Fibroblast of skin of left biceps (primary cell): ENCODE measurements at regions not wholly inside any gene's neighbourhood (a gene's known extent, or its start where the extent isn't known, plus 50 kb on each side); places are given as distances from the start of the nearest gene placed in this dataset.
A peak's percentile ranks its signal among the peaks of the same experiment; 100 is the strongest.
"Not testable (repeated sequence)": the region's sequence is repeated elsewhere in the genome, so short reads cannot be mapped to it uniquely, and the experiment has no call there.

Experiments
- DNase-seq, 2 experiments: peaks; one replicate each; pipeline ENCODE4 v3.0.0-alpha.2; 2013; ENCODE audit warnings: low read depth in 2 of 2

- DNase-seq: no peak
These were observed 1591.0 kb upstream of the SLC10A2 start for GRCh38 chr13:104657196-104657595.

- DNase-seq: no peak
These were observed 1584.2 kb upstream of the SLC10A2 start for GRCh38 chr13:104650431-104650830.

DNA sequence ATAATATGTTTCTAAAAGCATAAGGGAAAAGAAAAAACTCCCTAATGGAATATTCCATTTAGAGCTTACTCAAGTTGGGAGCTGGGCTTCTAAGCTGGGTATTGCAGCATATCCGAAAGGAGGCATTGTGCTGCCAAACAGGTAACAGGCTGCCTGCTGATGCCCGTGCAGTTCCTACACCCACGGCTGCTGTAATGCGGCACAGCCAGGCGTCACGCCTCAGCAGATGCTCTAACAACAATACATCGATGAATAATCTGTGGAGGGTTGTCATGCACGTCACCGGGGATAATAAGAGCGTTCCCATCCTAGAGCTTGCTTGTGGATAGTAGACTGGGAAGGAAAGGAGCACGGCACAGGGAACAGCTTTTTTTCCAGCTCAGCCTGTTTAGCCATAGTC is 1582.1 kb upstream of the SLC10A2 start:
- DNase-seq: no peak

DNA sequence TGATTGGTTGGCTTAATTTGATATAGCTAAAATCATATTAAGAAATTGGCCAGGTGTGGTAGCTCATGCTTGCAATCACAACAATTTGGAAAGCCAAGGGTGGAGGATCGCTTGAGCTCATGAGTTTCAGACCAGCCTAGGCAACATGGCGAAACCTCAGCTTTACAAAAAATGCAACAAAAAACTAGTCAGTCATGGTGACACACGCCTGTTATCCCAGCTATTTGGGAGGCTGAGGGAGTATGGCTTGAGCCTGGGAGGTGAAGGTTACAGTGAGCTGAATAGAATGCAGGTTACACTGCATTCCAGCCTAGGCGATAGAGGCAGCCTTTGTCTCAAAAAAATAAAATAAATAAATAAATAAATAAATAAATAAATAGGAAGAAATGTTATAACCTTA is 1579.6 kb upstream of the SLC10A2 start:
- no peak for DNase-seq

- peak in 1 of 2 experiments; percentile 1 for DNase-seq
These were observed 1575.1 kb upstream of the SLC10A2 start for GRCh38 chr13:104641309-104641708.

- no peak for DNase-seq
These were observed 1569.7 kb upstream of the SLC10A2 start for GRCh38 chr13:104635879-104636278.

DNA sequence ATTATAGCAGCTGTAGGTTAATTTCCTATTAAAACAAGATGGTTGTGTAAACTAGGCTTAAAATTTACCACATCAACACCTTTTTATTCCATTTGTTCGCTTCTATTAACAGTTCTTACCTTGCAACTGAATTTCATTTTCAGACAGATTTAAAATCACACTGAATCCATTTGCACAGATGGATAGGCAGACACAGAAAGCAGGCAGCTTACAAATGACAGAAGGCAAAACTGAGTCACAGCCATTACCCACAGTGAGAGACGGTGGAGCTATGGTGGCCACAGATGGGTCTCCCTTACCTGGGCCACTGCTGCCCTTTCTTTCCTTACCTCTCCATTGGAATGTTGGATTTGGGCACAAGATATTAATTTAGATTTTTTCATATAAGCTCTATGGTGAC is 1567.8 kb upstream of the SLC10A2 start:
- no peak for DNase-seq

- DNase-seq: no peak
These were observed 1566.5 kb upstream of the SLC10A2 start for GRCh38 chr13:104632736-104633135.

DNA sequence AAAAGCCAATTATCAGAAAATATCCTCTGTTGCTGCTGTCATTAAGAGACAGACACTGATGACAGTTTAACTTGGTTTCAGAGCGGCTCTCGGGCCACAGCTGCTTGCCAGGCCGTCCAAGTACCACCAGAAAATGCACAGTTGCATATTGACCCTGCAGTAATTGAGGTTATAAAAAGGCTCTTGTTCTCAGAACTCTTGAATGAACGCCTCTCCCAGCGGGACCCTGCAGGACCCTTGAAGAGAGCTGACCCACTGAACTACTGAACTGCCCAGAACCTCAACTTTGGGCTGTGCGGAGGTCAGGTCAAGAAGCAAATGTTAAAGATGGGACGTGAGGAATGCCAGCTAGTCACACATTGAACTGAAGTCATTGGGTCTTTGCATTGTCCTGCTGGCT is 1559.0 kb upstream of the SLC10A2 start:
- no peak for DNase-seq

GRCh38 chr13:104616990-104617389 is 1550.8 kb upstream of the SLC10A2 start:
- no peak for DNase-seq

DNA sequence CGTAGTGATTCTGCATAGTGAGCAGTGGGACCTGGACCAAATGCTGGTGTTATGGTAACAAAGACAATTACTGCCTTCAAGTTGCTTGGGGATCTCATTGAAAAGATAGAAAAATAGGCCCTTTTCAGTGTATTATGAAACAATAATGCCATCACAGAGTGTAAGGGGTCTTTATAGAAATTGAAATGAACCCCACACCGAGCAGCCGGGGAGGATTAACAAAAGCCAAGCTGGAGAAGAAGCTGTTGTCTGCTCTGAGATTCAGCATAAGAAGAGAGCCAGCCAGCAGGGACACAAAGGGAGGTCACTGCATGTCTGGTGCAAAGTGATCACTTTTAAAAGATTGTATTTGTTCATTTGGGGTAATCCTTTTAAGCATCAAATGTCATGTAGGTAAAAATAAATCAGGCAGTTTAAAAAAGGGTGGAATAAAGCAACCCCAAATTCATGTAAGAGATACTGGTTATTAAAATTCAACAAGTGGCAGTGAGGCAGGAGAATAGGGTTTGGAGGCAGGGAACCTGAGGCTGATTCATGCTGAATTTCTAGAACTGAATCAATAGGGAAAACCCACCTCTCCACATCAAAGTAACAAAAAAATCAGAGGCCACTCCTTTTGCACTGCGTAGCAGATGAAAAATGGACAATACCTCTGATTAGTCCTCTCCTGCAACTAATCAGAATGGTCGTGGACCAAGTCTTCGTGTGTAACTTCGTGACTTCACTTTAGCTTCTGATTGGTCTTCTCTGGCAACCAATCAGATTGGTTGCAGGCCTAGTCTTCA is 1548.3 kb upstream of the SLC10A2 start:
- no peak for DNase-seq

- no peak for DNase-seq
These were observed 1542.1 kb upstream of the SLC10A2 start for GRCh38 chr13:104608331-104608730.

DNA sequence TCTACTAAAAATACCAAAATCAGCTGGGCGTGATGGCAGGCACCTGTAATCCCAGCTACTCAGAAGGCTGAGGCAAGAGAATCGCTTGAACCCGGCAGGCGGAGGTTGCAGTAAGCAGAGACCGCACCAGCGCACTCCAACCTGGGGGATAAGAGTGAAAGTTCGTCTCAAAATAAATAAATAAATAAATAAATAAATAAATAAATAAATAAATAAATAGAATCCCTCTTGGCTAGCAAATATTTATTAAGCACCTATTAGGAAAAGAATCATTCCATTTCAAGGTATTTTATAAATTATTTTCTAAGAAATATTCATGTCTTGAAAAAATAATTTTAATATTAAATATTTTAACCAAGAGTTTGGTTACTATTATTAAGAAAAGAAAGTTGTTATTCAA is 1539.2 kb upstream of the SLC10A2 start:
- not testable (repeated sequence) for DNase-seq

GRCh38 chr13:104597546-104598180 is 1531.4 kb upstream of the SLC10A2 start:
- DNase-seq: no peak

DNA sequence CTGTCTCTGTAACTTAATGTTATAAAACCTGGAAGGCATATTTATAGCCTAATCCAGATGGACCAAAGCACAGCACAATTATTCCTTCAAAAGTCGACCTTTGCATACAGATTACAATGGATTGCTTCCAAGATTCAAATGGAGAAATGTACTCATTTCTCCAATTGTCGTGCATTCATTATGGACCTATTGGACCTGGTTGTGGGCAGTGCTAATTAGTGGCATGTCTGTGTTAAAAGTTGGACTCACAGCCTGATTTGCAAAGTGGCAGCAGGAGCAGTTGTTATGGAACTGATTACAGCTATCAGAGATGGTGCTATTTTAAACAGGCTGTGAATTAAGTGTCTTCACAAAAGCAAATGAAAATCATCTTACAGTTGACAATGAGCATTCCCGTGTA is 1529.3 kb upstream of the SLC10A2 start:
- DNase-seq: no peak

GRCh38 chr13:104594806-104595205 is 1528.6 kb upstream of the SLC10A2 start:
- no peak for DNase-seq

DNA sequence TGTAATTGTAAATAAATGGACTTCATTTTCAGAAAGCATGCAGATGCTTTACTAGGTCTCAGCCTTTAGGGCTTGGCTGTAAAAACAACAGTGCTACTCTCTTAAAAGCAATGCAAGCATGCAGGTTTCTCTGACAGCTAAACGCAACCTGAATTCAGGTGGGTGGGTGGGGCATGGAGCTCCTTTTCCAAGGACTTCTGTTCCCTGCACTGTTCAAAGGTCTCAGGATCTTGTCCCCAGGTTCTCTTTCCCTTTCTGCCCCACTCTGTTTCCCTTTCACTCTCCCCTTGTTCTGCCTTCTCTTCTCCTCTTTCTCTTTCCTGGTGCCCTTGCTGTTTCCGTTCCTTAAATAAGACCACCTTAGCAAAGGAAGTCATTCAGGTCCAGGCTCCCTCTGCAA is 1527.5 kb upstream of the SLC10A2 start:
- no peak for DNase-seq

GRCh38 chr13:104593251-104593576 is 1527.0 kb upstream of the SLC10A2 start:
- no peak for DNase-seq

GRCh38 chr13:104592545-104593250 is 1526.5 kb upstream of the SLC10A2 start:
- DNase-seq: no peak

GRCh38 chr13:104592127-104592526 is 1525.9 kb upstream of the SLC10A2 start:
- DNase-seq: peak; percentile 53 to 68

- peak in 1 of 2 experiments; percentile 32 for DNase-seq
These were observed 1520.0 kb upstream of the SLC10A2 start for GRCh38 chr13:104586051-104586746.

DNA sequence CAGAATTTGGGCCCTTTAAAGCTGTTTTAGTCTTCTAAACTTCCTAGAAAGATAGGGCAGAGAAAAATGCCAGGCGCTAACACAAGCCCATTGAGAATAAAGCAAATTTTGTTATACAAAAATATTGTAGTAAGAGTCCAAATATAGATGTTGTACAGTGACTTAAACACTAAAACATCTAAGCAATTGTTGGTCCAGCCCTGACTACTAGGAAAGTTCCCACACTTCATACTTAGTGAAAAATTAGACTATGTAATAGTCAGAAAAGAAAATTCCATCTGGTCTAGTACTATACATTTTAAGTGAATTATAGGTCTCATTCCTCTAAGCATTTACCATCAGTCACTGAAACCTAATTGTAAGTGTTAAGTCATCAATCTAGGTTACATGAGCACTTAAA is 1518.3 kb upstream of the SLC10A2 start:
- no peak for DNase-seq
